ENCODE measurements at regions not wholly inside any gene's neighbourhood (a gene's known extent, or its start where the extent isn't known, plus 50 kb on each side); places are given as distances from the start of the nearest gene placed in this dataset.

GRCh38 chr1:29384496-29385015 is 148.2 kb downstream of the PTPRU start:
- DNase-seq (ENCODE audit: low read depth) = no peak
- TF ChIP-seq CTCF (IDR thresholded peaks at IDR 0.05; ENCODE audit: insufficient read depth, low read length, poor library complexity, severe bottlenecking) = no peak
- Histone ChIP-seq H3K4me3 (ENCODE audit: low read depth, low read length) (no peak overlapping the region), H3K27me3 (ENCODE audit: control insufficient read depth, insufficient read depth, low read length) (no peaks in the 10 kb centered on the region), H3K36me3 (ENCODE audit: control insufficient read depth, insufficient read depth, low read length) (no peaks in the 10 kb centered on the region)

GRCh38 chr1:29383746-29384371 is 147.5 kb downstream of the PTPRU start:
- TF ChIP-seq CTCF (IDR thresholded peaks at IDR 0.05; ENCODE audit: insufficient read depth, low read length, poor library complexity, severe bottlenecking) = no peak
- no peak overlapping the region for H3K4me3 ChIP-seq (ENCODE audit: low read depth, low read length)
- no peaks in the 10 kb centered on the region for H3K36me3 ChIP-seq (ENCODE audit: control insufficient read depth, insufficient read depth, low read length)
- no peaks in the 10 kb centered on the region for H3K27me3 ChIP-seq (ENCODE audit: control insufficient read depth, insufficient read depth, low read length)
- DNase-seq (ENCODE audit: low read depth) = no peak

GRCh38 chr1:29382851-29383745 is 146.8 kb downstream of the PTPRU start:
- TF ChIP-seq CTCF (IDR thresholded peaks at IDR 0.05; ENCODE audit: insufficient read depth, low read length, poor library complexity, severe bottlenecking) = no peak
- H3K36me3 ChIP-seq (ENCODE audit: control insufficient read depth, insufficient read depth, low read length) = no peaks in the 10 kb centered on the region
- H3K27me3 ChIP-seq (ENCODE audit: control insufficient read depth, insufficient read depth, low read length) = no peaks in the 10 kb centered on the region
- no peak for DNase-seq (ENCODE audit: low read depth)
- H3K4me3 ChIP-seq (ENCODE audit: low read depth, low read length) = no peak overlapping the region

GRCh38 chr1:29381426-29381825 is 145.1 kb downstream of the PTPRU start:
- DNase-seq (ENCODE audit: low read depth) = no peak
- TF ChIP-seq CTCF (IDR thresholded peaks at IDR 0.05; ENCODE audit: insufficient read depth, low read length, poor library complexity, severe bottlenecking) = no peak
- no peaks in the 10 kb centered on the region for H3K36me3 ChIP-seq (ENCODE audit: control insufficient read depth, insufficient read depth, low read length)
- no peaks in the 10 kb centered on the region for H3K27me3 ChIP-seq (ENCODE audit: control insufficient read depth, insufficient read depth, low read length)
- H3K4me3 ChIP-seq (ENCODE audit: low read depth, low read length) = no peak overlapping the region

GRCh38 chr1:29380532-29380931 is 144.2 kb downstream of the PTPRU start:
- no peak for DNase-seq (ENCODE audit: low read depth)
- no peak overlapping the region for H3K4me3 ChIP-seq (ENCODE audit: low read depth, low read length)
- TF ChIP-seq CTCF (IDR thresholded peaks at IDR 0.05; ENCODE audit: insufficient read depth, low read length, poor library complexity, severe bottlenecking) = no peak
- no peaks in the 10 kb centered on the region for H3K27me3 ChIP-seq (ENCODE audit: control insufficient read depth, insufficient read depth, low read length)
- no peaks in the 10 kb centered on the region for H3K36me3 ChIP-seq (ENCODE audit: control insufficient read depth, insufficient read depth, low read length)

Measured in kidney epithelial cell (primary cell).